Neural progenitor cell (in vitro differentiated cells): ENCODE measurements at regions not wholly inside any gene's neighbourhood (a gene's known extent, or its start where the extent isn't known, plus 50 kb on each side); places are given as distances from the start of the nearest gene placed in this dataset.

Experiments
- EZH2 ChIP-seq: fragments of 200-600 bp; sonication (generic); IDR thresholded peaks from 2 replicates; pipeline ENCODE4 v1.6.1; 2017; ENCODE audit warnings: antibody characterized with exemption, mild to moderate bottlenecking, moderate library complexity
- EZH2phosphoT487 ChIP-seq: fragments of 200-600 bp; sonication (generic); IDR thresholded peaks from 2 replicates; pipeline ENCODE4 v1.6.1; 2017; ENCODE audit warnings: antibody characterized with exemption
- TF ChIP-seq, protein P1 (sequence below): fragments of 200-600 bp; sonication (generic); IDR thresholded peaks from 2 replicates; pipeline ENCODE4 v1.5.1; 2017; ENCODE audit warnings: antibody characterized with exemption, mild to moderate bottlenecking

DNA sequence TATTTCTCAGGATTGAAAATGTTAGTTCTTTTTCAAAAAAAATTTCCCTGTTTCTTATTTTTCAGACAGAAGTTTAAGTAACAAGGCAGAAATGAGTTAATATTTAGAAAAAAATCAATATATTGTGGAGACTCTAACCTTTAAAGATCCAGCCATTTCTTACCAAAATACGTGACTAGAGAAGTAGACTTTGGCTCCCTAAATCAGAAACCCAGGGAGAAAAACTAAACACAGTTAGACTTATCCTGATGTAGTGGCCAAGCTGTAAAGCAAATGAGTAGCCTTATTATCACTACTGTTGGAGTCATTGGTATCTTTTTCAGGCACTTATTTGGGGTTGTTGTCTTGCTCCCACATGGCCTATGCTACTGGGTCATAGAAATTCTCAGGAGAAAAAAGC is 1556.4 kb upstream of the ADGRL3 start:
- TF ChIP-seq, protein P1, sequence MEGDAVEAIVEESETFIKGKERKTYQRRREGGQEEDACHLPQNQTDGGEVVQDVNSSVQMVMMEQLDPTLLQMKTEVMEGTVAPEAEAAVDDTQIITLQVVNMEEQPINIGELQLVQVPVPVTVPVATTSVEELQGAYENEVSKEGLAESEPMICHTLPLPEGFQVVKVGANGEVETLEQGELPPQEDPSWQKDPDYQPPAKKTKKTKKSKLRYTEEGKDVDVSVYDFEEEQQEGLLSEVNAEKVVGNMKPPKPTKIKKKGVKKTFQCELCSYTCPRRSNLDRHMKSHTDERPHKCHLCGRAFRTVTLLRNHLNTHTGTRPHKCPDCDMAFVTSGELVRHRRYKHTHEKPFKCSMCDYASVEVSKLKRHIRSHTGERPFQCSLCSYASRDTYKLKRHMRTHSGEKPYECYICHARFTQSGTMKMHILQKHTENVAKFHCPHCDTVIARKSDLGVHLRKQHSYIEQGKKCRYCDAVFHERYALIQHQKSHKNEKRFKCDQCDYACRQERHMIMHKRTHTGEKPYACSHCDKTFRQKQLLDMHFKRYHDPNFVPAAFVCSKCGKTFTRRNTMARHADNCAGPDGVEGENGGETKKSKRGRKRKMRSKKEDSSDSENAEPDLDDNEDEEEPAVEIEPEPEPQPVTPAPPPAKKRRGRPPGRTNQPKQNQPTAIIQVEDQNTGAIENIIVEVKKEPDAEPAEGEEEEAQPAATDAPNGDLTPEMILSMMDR: no peak
- no peak for TF ChIP-seq EZH2phosphoT487
- no peak for TF ChIP-seq EZH2
